ENCODE measurements at regions not wholly inside any gene's neighbourhood (a gene's known extent, or its start where the extent isn't known, plus 50 kb on each side); places are given as distances from the start of the nearest gene placed in this dataset.

DNA sequence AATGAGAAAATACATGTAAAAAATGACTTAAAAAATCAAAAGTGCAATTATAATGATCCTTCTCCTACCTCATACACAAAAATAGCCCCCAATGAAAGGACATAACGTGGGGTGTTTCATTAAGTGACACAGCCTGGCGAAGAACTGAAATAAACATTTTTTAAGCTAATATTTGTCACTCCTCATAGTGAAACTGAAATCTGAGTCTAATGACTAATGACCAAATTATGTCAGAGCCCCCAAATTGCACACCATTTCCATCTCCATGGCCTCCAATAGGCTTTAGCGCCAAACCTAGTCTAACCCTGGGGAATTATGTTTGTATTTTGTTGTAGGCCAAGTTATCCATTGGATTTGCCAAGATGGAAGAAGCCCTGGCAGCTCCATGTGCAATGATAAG lies 119.1 kb downstream of the WT1 start:
- no peak for DNase-seq (ENCODE audit: low read depth, low spot score)

DNA sequence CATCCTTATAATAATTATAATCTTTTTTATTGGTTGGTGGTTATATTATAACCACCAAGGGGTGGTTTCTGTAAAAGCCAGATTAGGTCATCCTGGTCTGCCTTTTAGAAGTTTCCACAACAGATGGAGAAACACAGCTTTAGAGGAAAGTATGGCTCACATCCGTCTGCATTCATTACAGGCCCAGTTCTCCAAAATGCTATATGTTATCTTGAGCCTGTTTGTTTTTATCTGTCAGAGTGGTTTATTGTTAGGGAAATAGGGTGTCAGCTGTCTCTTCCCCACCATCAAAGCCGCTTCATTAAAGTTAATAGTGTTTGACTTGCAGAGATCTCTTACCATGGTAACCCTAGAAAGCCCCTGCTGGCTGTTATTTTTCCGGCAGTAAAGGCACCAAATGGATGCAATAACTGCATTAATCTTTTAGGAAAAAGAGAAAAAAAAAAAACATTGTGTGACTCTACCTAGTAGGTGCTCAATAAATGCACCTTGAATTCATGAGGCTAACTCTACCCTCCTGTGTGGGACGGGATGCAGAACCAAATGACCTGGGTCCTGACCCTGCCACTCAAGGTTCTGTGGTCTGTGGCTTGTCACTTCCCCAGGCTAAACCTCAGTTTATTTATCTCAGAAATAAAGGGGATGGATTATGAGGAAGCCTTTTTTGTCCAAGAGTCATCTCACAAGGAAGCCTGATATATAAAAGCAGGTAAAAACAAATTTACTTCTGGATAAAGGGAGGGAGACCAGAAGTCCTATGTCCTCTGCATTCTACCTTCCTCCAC lies 118.3 kb downstream of the WT1 start:
- DNase-seq (ENCODE audit: low read depth, low spot score) = no peak

DNA sequence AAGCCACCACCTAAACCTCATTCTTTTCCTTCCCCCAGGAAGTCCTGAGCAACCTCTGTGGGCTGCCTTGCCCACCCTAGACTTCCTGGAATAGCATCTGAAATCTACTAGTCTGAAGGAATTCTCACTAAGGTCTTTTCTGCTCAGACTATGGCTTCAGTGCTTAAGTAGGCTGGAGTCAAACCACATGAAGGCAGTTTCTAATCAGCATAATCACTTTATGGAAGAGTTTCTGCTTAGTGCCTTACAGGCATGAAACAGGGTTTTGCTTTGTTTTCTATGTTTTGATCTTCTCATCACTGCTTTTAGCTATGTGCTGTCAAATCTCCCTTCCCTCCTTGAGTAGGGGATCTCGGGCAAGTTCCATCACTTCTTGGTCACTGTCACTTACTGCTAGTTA lies 117.7 kb downstream of the WT1 start:
- no peak for DNase-seq (ENCODE audit: low read depth, low spot score)

DNA sequence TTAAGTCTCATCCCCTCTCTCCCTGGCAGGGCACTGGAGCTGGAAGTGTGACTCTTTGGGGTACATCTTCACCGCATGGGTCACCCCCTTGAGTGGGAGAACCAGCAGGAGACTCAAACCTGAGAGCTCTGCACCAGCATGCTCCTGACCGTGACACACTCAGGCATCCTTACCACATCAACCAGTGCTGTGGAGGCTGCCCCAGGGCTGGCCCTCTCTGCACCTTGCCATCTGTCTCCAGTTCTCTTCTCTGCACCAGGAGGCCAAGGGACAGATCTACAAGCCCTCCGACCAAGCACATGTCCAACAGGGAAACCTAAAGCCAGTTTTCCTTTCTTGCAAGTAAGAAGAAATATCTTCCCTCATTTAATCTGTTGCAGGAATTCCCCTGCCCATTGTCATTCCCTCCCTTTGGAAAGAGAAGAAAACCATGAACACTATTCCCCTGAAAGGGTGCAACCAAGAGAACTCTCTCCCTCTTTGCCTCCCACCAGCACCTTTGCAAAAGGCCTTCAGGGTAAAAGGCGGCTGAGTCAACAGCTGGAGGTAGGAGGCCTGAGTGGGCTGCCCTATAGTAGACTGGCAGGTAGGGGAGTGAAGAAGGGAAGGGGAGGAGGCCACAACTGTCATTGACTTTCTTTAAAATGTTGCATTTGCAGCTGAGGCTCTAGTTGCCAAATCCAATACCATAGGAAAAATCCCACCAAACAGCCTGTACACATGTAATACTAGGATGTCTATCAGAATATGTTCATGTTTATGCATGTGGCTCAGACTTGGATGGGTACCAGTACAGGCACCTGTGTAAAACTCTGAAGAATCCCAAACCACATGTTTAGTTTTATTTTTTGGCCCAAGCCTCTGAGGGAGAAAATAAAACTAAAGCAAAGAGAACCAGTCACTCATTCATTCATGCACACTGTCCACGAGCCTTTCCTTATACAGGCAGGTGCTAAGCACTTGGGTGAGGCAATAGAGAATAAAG lies 117.0 kb downstream of the WT1 start:
- DNase-seq (ENCODE audit: low read depth, low spot score) = no peak

DNA sequence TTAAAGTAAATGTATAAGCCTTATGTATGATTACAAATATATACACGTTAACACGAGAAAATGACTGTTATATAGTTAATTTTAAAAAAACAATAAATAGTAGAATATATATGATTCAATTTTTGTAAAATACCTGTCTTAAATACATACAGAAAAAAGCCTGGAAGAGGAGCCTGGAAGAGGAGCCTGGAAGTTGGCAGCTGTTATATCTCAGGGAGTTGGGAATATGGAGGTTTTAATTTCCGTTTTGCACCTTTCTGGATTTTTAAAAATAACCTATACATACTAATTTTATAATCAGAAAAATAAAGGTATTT lies 111.6 kb downstream of the WT1 start:
- DNase-seq (ENCODE audit: low read depth, low spot score) = no peak

DNA sequence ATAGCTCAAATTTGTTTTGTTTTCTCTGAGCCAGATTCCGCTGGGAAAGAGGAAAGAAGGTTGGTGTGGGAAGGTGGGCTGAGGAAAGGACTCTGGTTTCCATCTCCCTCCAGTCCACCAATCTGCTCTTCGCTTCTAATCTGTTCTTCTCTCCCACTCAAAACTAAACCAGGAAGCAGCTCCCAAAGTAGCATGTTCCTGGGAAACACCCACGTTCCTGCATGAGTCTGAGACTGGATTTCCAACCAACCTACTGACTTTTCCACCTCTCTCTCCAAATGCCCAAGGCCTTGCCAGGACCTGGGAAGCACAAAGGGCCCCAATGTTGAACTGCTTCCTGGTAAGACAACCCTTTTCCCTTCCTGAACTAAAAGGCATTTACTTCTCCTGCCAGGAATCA lies 110.2 kb downstream of the WT1 start:
- DNase-seq (ENCODE audit: low read depth, low spot score) = no peak

DNA sequence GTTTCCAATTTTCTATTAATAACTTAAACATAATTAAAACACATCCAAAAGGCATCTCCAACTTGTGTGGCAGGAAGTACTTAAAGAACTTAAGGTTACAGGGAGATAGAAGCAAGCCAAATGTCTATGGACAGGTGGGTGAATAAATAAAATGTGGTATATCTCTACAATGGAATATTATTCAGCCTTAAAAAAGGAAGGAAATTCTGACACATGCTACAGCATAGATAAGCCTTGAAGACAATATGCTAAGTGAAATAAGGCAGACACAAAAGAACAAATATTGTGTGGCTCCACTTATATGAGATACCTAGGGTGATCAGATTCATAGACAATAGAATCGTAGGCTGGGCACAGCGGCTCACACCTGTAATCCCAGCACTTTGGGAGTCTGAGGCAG lies 109.6 kb downstream of the WT1 start:
- DNase-seq (ENCODE audit: low read depth, low spot score) = no peak

DNA sequence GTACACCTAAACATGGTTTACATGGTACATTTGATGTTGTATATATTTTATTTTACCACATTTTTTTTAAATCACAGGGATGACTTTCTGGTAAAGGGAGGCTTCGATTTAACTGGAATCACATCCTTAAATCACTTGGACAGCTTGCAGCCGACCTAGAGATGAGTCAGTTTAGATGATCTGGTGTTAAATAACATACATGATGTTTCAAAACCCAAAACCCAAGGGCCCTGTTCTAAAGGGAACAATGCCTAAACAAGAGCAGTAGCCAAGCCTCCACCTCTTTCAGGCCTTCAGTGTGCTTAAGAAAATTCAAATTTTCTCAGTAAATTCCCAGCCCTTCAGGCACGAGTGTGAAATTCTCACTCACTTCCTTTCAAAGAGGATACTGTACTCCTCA lies 108.8 kb downstream of the WT1 start:
- no peak for DNase-seq (ENCODE audit: low read depth, low spot score)

DNA sequence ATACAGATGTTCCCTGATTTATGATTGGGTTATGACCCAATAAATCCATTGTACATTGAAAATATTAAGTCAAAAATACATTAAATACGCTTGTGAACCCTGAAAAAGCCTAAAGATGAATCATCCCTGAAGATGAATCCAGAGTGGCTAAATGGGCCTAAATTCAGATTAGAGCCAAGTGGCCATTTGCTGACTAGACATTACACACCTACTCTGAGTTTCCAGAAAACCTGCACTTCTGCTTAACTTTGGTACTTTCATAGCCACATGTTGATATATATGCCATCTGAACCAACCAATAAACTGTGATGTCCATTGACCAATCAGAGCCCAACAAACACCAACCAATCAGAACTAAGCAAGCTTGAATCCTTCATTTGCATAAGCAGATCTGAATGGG lies 106.9 kb downstream of the WT1 start:
- DNase-seq (ENCODE audit: low read depth, low spot score) = no peak

DNA sequence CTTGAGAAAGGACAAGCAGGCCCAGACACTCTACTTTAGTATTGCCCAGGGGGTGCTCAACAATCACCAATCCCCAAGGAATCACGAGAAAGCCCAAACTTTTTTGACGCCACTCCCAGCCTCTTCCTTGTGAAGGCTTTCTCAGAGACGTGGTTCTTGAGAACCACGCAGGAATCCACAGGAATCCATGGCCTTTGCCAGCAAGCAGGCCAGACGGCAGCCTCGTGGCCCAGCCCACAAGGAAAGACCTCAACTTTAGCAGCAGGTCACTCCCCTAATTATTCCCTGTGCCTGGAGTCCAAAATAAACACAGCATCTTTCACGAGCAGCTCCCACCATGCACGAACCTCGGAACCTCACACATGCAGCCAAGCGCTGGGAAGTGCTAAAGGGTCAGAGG lies 104.2 kb downstream of the WT1 start:
- no peak for DNase-seq (ENCODE audit: low read depth, low spot score)

DNA sequence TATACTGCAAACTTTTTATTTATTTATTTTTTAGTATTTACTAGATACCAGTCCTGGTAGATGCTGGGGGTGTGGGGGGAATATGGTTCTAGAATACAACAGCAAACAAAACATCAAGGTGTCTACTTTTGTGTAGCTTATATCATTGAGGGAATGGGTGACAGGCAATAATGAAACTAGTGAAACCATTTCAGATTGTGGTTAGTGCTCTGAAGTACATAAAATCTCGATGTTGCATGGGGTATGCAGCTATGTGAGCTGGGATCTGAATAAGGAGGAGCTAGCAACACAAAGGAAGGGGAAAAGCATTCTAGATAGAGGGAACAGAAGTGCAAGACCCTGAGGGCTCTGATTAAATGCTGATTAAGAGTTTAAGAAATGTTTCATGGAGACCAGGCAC lies 103.5 kb downstream of the WT1 start:
- DNase-seq (ENCODE audit: low read depth, low spot score) = no peak

DNA sequence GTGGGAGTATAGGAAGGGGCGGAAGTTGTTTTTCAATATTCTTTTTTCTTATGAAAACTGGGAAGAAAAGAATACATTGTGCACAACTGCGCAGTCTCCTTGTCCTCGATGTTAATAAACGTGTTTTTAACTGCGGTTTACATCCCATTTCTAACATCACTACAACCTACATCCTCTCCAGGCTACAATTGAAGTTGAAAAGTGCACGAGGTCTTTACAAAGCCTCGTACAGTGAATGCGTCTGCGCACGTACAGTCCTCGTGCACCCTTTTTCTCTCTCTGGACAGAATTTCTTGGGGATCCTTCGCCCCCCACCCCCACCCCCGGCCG lies 102.4 kb downstream of the WT1 start:
- no peak for DNase-seq (ENCODE audit: low read depth, low spot score)

DNA sequence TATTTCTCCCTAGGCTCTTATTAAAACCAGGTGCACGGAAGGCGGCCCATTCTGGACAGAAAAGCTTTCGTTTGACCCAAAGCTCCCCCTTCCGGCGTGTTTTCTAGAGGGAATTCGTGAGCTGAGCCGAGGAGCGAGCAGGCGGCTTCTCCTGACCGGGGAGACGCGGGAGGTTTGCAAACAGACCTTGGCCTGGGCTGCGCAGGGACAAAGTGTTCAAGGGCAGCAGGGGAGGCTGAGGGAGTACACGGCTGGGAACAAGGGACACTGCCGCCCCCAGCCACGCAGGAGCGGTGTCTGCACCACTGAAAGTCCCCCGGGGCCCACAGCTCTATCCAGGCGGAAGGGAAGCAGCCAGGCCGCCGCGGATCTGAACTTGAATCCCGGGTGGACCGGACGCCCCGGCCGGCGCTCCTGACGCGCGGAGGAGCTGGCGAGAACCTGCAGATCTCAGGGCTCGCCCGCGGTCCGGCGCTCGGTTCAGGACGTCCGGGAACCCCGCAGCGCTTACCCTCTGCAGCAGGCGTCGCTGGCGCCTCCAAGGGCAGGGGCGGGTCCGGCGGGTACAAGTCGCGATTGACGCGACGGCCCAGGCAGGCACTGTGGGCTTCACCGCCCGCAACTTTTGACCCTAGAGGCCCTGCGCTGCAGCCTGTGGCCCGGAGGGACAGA lies 101.9 kb downstream of the WT1 start:
- DNase-seq (ENCODE audit: low read depth, low spot score) = no peak

DNA sequence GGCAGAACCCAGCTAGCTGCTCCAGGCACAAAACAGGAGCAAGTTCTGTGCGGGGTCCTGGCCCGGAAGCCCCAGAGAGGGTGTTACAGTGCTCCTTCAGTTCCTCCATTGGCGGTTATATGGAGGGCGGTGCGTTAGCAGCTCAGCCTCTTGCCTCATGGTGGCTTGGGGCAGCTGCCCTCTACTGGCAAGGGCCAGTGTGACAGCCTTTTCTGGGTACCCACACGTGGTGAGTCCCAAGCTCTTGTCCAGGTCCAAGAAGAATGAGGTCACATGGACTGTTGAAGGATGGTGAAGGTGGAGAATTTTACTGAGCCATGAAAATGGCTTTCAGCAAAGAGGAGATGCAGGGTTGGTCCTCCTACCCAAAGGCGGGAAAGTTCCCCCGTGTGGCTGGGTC lies 100.5 kb downstream of the WT1 start:
- DNase-seq (ENCODE audit: low read depth, low spot score) = no peak
